Kidney epithelial cell (primary cell): ENCODE measurements at regions not wholly inside any gene's neighbourhood (a gene's known extent, or its start where the extent isn't known, plus 50 kb on each side); places are given as distances from the start of the nearest gene placed in this dataset.

ENCODE experiments used
- DNase-seq: peaks from one replicate; pipeline ENCODE4 v3.0.0-alpha.2; 2010; ENCODE audit warnings: low read depth
- H3K27me3 ChIP-seq: 2 replicates; pipeline ENCODE4 v1.6.0; 2011; ENCODE audit warnings: low read length; ENCODE audit not compliant: control insufficient read depth, insufficient read depth
- H3K36me3 ChIP-seq: 2 replicates; pipeline ENCODE4 v1.5.1; 2011; ENCODE audit warnings: low read length; ENCODE audit not compliant: control insufficient read depth, insufficient read depth
- H3K4me3 ChIP-seq: 2 replicates; pipeline ENCODE4 v1.5.1; 2011; ENCODE audit warnings: low read depth, mild to moderate bottlenecking, control low read depth, low read length
- TF ChIP-seq, protein P1 (sequence below): IDR thresholded peaks from 2 replicates; pipeline ENCODE4 v1.5.1; 2011; ENCODE audit warnings: mild to moderate bottlenecking, moderate library complexity, low read length, control low read depth, inconsistent platforms; ENCODE audit not compliant: insufficient read depth, poor library complexity, severe bottlenecking

DNA sequence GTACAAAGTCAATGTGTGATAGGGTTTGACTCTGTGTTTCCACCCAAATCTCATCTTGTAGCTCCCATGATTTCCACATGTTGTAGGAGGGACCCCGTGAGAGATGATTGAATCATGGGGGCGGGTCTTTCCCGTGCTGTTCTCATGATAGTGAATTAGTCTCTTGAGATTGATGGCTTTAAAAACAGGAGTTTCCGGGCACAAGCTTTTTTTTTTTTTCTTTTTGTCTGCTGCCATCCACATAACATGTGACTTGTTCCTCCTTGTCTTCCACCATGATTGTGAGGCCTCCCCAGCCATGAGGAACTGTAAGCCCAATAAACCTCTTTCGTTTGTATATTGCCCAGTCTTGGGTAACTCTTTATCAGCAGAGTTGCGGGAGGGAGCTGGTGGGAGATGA lies 259.6 kb downstream of the TUSC7 start:
- H3K36me3 ChIP-seq, result no peaks in the 10 kb centered on the region
- no peaks in the 10 kb centered on the region for H3K27me3 ChIP-seq
- TF ChIP-seq, protein P1, sequence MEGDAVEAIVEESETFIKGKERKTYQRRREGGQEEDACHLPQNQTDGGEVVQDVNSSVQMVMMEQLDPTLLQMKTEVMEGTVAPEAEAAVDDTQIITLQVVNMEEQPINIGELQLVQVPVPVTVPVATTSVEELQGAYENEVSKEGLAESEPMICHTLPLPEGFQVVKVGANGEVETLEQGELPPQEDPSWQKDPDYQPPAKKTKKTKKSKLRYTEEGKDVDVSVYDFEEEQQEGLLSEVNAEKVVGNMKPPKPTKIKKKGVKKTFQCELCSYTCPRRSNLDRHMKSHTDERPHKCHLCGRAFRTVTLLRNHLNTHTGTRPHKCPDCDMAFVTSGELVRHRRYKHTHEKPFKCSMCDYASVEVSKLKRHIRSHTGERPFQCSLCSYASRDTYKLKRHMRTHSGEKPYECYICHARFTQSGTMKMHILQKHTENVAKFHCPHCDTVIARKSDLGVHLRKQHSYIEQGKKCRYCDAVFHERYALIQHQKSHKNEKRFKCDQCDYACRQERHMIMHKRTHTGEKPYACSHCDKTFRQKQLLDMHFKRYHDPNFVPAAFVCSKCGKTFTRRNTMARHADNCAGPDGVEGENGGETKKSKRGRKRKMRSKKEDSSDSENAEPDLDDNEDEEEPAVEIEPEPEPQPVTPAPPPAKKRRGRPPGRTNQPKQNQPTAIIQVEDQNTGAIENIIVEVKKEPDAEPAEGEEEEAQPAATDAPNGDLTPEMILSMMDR, result no peak
- DNase-seq, result no peak
- H3K4me3 ChIP-seq, result no peak overlapping the region

- Histone ChIP-seq H3K27me3 (no peaks in the 10 kb centered on the region), H3K4me3 (no peak overlapping the region), H3K36me3 (no peaks in the 10 kb centered on the region)
- DNase-seq, result no peak
- TF ChIP-seq, protein P1, result no peak
These were observed 260.1 kb downstream of the TUSC7 start for GRCh38 chr3:116969646-116970045.

DNA sequence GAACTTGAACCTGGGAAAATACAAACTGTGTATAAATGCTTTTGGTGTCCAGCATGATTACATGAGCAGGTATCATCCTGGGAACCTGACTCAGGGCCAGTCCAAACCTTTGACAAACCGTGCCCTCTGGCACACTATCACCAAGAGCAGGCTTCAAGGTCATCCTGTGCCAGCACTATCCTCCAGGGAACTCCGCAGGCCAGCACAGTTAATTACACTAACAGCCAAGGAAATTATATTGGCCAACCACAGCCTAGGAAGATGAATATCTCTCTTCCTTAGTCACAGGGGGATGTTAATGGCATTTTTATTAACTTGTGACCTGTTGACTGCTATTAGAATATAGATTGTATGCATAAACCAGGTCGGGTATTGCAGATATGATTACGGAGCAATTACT lies 262.0 kb downstream of the TUSC7 start:
- DNase-seq, result no peak
- H3K27me3 ChIP-seq, result no peaks in the 10 kb centered on the region
- no peaks in the 10 kb centered on the region for H3K36me3 ChIP-seq
- TF ChIP-seq, protein P1, result no peak
- no peak overlapping the region for H3K4me3 ChIP-seq

DNA sequence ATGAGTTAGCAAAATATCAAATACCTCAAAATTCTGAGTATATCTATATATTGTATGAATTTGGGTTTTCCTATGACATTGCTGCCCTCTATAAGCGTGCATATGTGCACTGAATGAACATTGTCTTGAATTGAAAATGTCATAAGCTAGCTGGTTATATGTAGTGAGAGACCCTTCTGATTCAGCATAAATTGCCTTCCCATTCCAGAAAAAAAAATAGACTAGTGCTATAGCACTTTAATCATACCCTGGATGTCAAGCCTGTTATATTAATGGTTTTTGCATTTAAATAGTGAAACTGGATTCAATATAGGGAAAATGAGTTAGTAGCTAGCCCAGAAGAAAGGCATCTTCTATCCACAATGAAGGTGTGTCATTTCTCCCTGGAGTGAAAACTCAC lies 265.1 kb downstream of the TUSC7 start:
- Histone ChIP-seq H3K36me3 (no peaks in the 10 kb centered on the region), H3K4me3 (no peak overlapping the region), H3K27me3 (no peaks in the 10 kb centered on the region)
- TF ChIP-seq, protein P1, result no peak
- no peak for DNase-seq

DNA sequence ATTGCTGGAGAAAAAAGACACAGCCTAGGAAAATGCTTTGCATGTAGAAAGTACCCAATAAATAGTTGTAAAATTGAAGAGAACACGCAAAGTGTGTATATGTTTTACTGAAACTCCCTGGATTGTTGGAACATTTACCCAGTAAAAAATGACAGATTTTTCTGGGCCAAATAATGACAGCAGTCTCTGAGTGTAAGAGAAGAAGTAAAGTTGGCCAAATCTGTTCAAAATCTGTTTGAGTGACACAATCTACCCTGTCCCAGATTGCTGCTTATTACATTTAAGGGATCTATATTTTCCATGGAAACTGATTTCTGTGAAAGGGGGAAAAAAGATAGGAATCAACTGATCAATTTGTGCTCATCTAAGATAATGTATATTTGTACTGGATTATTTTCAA lies 267.9 kb downstream of the TUSC7 start:
- TF ChIP-seq, protein P1, result no peak
- Histone ChIP-seq H3K4me3 (no peak overlapping the region), H3K36me3 (no peaks in the 10 kb centered on the region), H3K27me3 (no peaks in the 10 kb centered on the region)
- no peak for DNase-seq

DNA sequence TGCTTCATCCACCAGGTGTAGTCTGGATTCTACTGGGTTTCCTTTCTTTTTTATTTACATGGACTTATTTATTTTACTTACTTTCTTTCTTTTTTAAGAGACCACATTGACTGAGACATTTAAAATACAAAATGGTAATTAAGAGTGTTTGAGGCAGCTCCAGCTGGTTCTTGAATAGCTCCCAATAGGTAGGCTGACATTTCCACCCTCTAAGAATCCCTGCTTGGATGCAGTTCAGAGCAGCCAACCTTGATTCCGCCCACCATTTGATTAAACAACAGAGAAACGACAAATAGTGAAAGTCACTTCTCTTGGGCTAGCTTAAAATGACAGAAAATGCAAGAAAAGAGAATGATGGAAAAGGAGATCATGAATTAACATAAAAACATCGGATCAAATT lies 270.5 kb downstream of the TUSC7 start:
- no peak overlapping the region for H3K4me3 ChIP-seq
- DNase-seq, result no peak
- no peaks in the 10 kb centered on the region for H3K36me3 ChIP-seq
- no peaks in the 10 kb centered on the region for H3K27me3 ChIP-seq
- TF ChIP-seq, protein P1, result no peak
